Esophagus (tissue), 2 donors: ENCODE measurements at regions not wholly inside any gene's neighbourhood (a gene's known extent, or its start where the extent isn't known, plus 50 kb on each side); places are given as distances from the start of the nearest gene placed in this dataset.

Source experiments
- H3K27ac ChIP-seq, 2 donors: one replicate each; pipeline ENCODE4 v1.5.1; 2013; ENCODE audit warnings: low read depth in 2 of 2, mild to moderate bottlenecking in 2 of 2, inconsistent platforms in 1 of 2, low read length in 1 of 2, moderate library complexity in 1 of 2
- H3K27me3 ChIP-seq, 2 donors: one replicate each; pipeline ENCODE4 v1.6.1; 2013; ENCODE audit warnings: low read length in 2 of 2, control low read depth in 1 of 2, mild to moderate bottlenecking in 1 of 2; ENCODE audit not compliant: insufficient read depth in 2 of 2, control insufficient read depth in 1 of 2
- H3K36me3 ChIP-seq, 2 donors: one replicate each; pipeline ENCODE4 v1.6.1; 2013; ENCODE audit warnings: low read length in 1 of 2; ENCODE audit not compliant: control insufficient read depth in 2 of 2, insufficient read depth in 2 of 2
- H3K4me1 ChIP-seq, 2 donors: one replicate each; pipeline ENCODE4 v1.6.1; 2013; ENCODE audit warnings: low read length in 1 of 2; ENCODE audit not compliant: control insufficient read depth in 2 of 2, insufficient read depth in 2 of 2
- H3K4me3 ChIP-seq, 2 donors: one replicate each; pipeline ENCODE4 v1.5.1; 2013; ENCODE audit warnings: low read length in 2 of 2, mild to moderate bottlenecking in 2 of 2, low read depth in 1 of 2, moderate library complexity in 1 of 2
- H3K9me3 ChIP-seq, 2 donors: one replicate each; pipeline ENCODE4 v1.6.1; 2013; ENCODE audit warnings: mild to moderate bottlenecking in 2 of 2, low read depth in 1 of 2, low read length in 1 of 2, moderate library complexity in 1 of 2; ENCODE audit not compliant: control insufficient read depth in 2 of 2, insufficient read depth in 1 of 2
- WGBS, 2 donors: extraction: QIAGEN DNeasy Blood & Tissue Kit; methylation state at CpG; one replicate each; pipeline ENCODE4 v1.1.7; 2013; 5-methylcytosine and 5-hydroxymethylcytosine counted together
- donor health status: healthy with polysubstance abuse.
- donor health status: Bipolar disorder and iron deficiency.

GRCh38 chr10:31618541-31619291 lies 299.7 kb downstream of the ZEB1 start:
- Histone ChIP-seq H3K36me3 (no peaks in the 10 kb centered on the region), H3K27me3 (no peaks in the 10 kb centered on the region), H3K9me3 (no peaks in the 10 kb centered on the region), H3K4me1 (peaks cover 0 to 3% of the 10 kb centered on the region in 2 donors), H3K27ac (peak overlapping the region in 1 of 2 donors; percentile 9), H3K4me3 (no peak overlapping the region)
- WGBS, 2 donors, result 60 to 65% methylated on average over 17 of the region's 17 CpGs

- Histone ChIP-seq H3K9me3 (no peaks in the 10 kb centered on the region), H3K4me3 (no peak overlapping the region), H3K36me3 (no peaks in the 10 kb centered on the region), H3K27ac (no peak overlapping the region), H3K4me1 (peaks cover 0 to 3% of the 10 kb centered on the region in 2 donors), H3K27me3 (no peaks in the 10 kb centered on the region)
- WGBS, 2 donors, result 83 to 94% methylated on average over 2 of the region's 2 CpGs
Observed at GRCh38 chr10:31617757-31618156, 298.7 kb downstream of the ZEB1 start.

GRCh38 chr10:31617133-31617532 lies 298.1 kb downstream of the ZEB1 start:
- H3K27ac ChIP-seq, result no peak overlapping the region
- no peaks in the 10 kb centered on the region for H3K9me3 ChIP-seq
- 83 to 86% methylated on average over 2 of the region's 2 CpGs for WGBS, 2 donors
- H3K4me1 ChIP-seq, result peaks cover 0 to 3% of the 10 kb centered on the region in 2 donors
- H3K27me3 ChIP-seq, result no peaks in the 10 kb centered on the region
- H3K4me3 ChIP-seq, result no peak overlapping the region
- H3K36me3 ChIP-seq, result no peaks in the 10 kb centered on the region

GRCh38 chr10:31615129-31615528 lies 296.1 kb downstream of the ZEB1 start:
- no peak overlapping the region for H3K27ac ChIP-seq

GRCh38 chr10:31614611-31615010 lies 295.6 kb downstream of the ZEB1 start:
- no peaks in the 10 kb centered on the region for H3K27me3 ChIP-seq
- H3K4me1 ChIP-seq, result peaks cover 0 to under 1% of the 10 kb centered on the region in 2 donors
- H3K4me3 ChIP-seq, result no peak overlapping the region
- no peaks in the 10 kb centered on the region for H3K9me3 ChIP-seq
- WGBS, 2 donors, result 89 to 96% methylated on average over 1 of the region's 1 CpG
- no peaks in the 10 kb centered on the region for H3K36me3 ChIP-seq
- no peak overlapping the region for H3K27ac ChIP-seq

More at GRCh38 chr10:31615129-31615528, 296.1 kb downstream of the ZEB1 start:
- Histone ChIP-seq H3K4me3 (no peak overlapping the region), H3K9me3 (no peaks in the 10 kb centered on the region), H3K4me1 (peaks cover 0 to 3% of the 10 kb centered on the region in 2 donors), H3K36me3 (no peaks in the 10 kb centered on the region), H3K27me3 (no peaks in the 10 kb centered on the region)

GRCh38 chr10:31612082-31612481 lies 293.1 kb downstream of the ZEB1 start:
- Histone ChIP-seq H3K36me3 (no peaks in the 10 kb centered on the region), H3K4me3 (no peak overlapping the region), H3K27ac (no peak overlapping the region), H3K4me1 (no peaks in the 10 kb centered on the region), H3K9me3 (no peaks in the 10 kb centered on the region), H3K27me3 (no peaks in the 10 kb centered on the region)
- WGBS, 2 donors, result 62 to 71% methylated on average over 4 of the region's 4 CpGs

GRCh38 chr10:31611161-31611560 lies 292.1 kb downstream of the ZEB1 start:
- no peak overlapping the region for H3K27ac ChIP-seq
- WGBS, 2 donors, result 83 to 92% methylated on average over 7 of the region's 7 CpGs
- no peaks in the 10 kb centered on the region for H3K4me1 ChIP-seq
- no peaks in the 10 kb centered on the region for H3K36me3 ChIP-seq
- H3K4me3 ChIP-seq, result no peak overlapping the region
- no peaks in the 10 kb centered on the region for H3K9me3 ChIP-seq
- H3K27me3 ChIP-seq, result no peaks in the 10 kb centered on the region

- Histone ChIP-seq H3K27ac (no peak overlapping the region), H3K27me3 (no peaks in the 10 kb centered on the region), H3K9me3 (peaks cover 0 to 5% of the 10 kb centered on the region in 2 donors), H3K36me3 (no peaks in the 10 kb centered on the region), H3K4me1 (peaks cover 0 to 3% of the 10 kb centered on the region in 2 donors), H3K4me3 (no peak overlapping the region)
- WGBS, 2 donors, result 89 to 96% methylated on average over 3 of the region's 3 CpGs
Observed at GRCh38 chr10:31607481-31607880, 288.5 kb downstream of the ZEB1 start.

- no peaks in the 10 kb centered on the region for H3K36me3 ChIP-seq
- H3K9me3 ChIP-seq, result peaks cover 0 to 5% of the 10 kb centered on the region in 2 donors
- no peak overlapping the region for H3K4me3 ChIP-seq
- peaks cover 0 to 3% of the 10 kb centered on the region in 2 donors for H3K4me1 ChIP-seq
- no peak overlapping the region for H3K27ac ChIP-seq
- no peaks in the 10 kb centered on the region for H3K27me3 ChIP-seq
Observed at GRCh38 chr10:31606841-31607240, 287.8 kb downstream of the ZEB1 start.

GRCh38 chr10:31605861-31606525 lies 287.0 kb downstream of the ZEB1 start:
- H3K36me3 ChIP-seq, result no peaks in the 10 kb centered on the region
- H3K9me3 ChIP-seq, result peaks cover 0 to 5% of the 10 kb centered on the region in 2 donors
- no peak overlapping the region for H3K27ac ChIP-seq
- H3K4me1 ChIP-seq, result peaks cover 0 to 3% of the 10 kb centered on the region in 2 donors
- no peaks in the 10 kb centered on the region for H3K27me3 ChIP-seq
- H3K4me3 ChIP-seq, result no peak overlapping the region
- 52 to 56% methylated on average over 2 of the region's 2 CpGs for WGBS, 2 donors
